Activated effector memory CD4-positive, alpha-beta T cell treated with anti-CD3 and anti-CD28 coated beads, Interleukin-2, amount 50 U/mL, for 16 hours (primary cell): ENCODE measurements at regions not wholly inside any gene's neighbourhood (a gene's known extent, or its start where the extent isn't known, plus 50 kb on each side); places are given as distances from the start of the nearest gene placed in this dataset.
"Not testable (repeated sequence)": the region's sequence is repeated elsewhere in the genome, so short reads cannot be mapped to it uniquely, and the experiment has no call there.

ENCODE experiments used
- DNase-seq: peaks from one replicate; pipeline ENCODE4 v3.0.0-alpha.2; 2020

DNA sequence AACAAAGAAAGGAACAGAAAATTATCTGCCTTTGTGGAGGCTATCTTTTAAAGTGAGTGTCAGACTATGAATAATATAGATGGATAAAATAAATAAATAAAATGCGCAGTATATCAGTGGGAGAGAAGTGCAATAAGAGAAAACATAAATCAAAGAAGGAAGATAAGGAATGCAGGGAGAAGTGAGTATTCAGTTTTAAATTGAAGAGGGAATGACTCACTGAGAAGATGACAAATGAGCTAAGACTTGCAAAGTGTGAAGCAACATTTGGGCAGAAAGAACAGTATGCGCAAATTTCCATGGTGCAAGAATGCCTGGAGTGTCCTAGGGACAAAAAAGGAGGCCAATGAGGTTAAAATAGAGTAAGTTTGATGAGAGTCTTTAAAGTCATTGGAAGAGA is 1300.1 kb upstream of the ALCAM start:
- DNase-seq: no peak

DNA sequence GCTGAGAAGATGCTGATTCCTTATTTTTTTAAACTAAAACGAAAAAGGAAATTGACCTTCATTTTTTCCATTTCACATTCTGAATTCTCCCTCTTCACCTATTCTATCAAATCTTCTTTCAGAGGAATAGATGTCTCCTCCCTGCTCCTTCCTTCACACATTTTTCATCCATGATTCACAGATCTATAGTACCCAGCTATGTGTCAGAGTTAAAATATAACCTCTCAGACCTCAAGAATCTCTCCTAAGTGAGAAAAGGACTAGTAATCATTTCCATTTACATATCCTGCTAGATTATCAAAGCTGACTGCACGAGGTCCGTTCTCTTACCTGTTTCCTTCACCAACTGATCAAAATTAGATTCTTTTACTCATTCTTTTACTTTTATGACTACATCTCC is 1297.6 kb upstream of the ALCAM start:
- no peak for DNase-seq

DNA sequence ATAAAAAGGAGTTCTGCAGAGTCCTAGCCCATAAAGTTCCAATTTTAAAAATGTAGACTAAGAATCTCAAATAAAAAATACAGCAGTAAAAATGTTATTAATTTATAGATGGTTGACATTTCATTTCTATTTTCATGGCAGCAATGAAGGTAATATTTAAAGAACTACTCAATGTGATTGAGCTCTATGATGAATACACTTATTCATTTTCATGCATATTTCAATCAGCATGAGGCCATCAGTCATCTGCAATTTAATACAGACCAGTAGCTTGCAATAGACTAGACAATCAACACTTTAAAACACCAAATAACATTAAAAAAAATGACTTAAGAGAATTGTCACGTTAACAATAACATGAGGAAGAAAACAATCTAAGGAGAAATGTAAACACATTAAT is 1295.8 kb upstream of the ALCAM start:
- no peak for DNase-seq

DNA sequence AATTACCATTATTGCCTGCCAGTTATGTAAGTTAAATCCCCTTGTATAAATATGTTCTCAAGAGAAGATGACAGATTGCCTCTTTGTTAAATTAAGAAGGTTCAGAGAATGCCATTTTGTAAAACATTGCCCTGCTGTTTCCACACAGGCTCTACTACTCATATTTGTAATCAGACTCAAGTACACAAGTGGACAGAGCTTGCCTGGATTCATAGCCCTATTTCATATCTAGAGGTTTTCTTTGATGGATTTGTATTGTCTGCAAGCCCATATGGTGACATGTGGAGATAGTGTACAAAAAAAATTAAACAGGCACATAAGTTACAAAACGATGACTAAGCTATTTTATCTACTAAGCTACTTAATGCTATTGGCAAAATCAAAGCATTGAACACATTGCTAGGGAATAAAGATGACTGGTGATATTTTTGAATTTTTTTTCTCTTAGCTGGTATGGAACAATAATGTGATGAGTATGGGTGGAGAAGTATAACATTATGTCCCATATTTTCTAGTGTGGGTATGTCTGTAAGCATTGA is 1286.6 kb upstream of the ALCAM start:
- no peak for DNase-seq

DNA sequence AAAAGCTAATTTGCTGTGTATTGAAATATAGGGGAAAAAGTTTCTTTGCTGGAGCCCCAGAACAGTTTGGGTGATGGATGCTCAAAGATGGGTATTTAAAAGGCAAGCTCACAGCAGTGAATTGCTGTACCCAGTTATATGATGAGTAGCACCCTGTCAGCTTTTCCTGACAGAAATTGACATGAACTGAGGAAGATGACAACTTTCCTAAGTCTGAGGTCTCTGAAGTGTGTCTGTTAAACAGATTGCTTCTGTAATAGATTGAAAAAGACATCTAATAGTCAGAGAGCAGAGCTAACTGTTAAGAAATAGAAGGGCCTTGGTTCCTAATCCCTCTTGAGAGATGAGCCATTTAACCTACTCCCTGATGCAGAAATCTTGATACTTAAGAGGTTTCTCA is 1278.0 kb upstream of the ALCAM start:
- DNase-seq: no peak

DNA sequence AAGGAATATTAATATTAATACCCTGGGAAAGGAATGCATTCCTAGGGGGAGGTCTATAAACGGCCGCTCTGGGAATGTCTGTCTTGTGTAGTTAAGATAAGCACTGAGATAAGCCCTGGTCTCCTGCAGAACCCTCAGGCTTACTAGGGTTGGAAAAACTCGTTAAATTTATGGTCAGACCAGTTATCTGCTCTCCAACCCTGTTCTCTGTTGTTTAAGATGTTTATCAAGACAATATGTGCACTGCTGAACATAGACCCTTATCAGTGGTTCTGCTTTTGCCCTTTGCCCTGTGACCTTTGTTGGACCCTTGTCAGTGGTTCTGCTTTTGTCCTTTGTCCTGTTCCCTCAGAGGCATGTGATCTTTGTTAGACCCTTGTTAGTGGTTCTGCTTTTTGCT is 1276.7 kb upstream of the ALCAM start:
- DNase-seq: not testable (repeated sequence)

DNA sequence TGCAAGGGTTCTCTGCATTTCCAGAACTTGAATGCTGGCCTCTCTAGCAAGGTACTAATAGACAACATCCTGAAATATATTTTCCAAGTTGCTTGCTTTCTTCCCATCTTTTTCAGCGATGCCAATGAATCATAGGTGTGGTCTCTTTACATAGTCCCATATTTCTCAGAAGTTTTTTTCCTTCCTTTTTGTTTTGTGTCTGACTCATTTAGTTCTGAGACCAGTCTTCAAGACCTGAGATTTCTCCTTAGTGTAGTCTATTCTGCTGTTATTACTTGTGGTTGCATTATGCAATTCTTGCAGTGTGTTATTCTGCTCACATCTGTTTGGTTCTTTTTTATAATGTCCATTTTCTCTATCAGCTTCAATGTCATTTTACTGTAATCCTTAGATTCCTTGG is 1265.0 kb upstream of the ALCAM start:
- DNase-seq: no peak

DNA sequence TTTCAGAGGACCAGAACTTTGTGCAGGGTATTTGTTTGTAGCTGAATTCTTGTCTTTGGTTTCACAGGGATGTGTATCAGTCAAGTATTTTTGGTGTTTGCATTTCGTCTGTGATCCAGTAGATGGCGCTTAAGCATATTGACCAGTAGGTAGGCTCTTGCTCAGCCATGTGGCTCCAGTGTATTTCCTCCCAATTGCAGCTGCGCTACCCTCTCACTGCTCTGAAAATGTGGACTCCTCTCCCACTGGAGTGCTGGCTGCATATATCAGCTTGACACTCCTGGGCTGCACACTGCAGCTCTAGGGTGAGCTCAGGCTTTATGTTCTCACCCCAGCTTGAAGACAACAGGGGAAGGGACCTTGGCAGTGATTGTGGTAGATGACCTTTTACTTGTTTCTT is 1264.3 kb upstream of the ALCAM start:
- no peak for DNase-seq

DNA sequence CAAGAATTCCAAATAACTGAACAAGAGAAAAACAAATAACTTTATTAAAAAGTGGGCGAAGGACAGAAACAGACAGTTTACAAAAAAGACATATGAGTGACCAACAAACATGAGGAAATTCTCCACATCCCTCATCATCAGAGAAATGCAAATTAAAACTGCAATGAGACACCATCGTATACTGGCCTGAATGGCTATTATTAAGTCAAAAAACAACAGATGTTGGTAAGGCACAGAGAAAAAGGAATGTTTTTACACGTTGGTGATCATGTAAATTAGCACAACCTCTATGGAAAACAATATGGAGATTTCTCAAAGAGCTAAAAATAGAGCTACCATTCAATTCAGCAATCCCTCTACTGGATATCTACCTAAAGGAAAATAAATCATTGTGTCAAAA is 1260.4 kb upstream of the ALCAM start:
- no peak for DNase-seq

DNA sequence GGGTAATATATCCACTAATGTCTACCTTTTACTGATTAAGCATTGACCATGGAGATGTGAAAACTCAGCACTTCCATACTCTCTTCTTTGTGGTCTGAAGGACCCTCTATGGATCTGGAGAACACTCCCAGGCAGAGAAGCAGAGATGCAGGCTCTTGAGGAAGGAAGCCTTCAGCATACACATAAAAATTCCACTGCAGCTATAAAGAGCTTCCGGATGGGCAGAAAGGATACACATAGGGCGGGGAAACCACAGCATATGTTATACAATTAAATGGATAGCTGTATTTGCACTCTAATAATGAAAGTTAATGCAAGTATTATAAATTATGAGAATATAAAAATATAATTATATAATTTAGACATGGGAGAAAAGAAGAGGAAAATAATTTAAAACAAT is 1258.2 kb upstream of the ALCAM start:
- no peak for DNase-seq

DNA sequence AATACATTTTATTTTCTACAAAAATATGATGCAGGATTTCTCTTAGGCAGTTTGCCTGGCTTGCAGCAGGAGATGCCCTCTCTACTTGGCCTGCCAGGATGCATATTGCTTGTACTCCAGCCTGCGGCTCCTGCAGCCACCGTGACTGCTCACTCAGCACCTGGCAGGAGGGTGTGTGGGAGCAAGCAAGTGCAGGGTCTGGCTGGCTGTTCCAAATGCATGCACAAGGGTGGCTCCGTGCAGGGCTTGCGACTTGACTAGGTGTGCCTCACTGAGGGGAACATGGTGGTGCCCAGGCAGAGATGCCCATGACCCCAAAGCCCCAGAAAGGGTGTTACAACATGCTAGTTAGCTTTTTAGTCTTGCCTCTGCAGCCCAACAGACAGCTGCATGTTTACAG is 1240.2 kb upstream of the ALCAM start:
- DNase-seq: no peak

DNA sequence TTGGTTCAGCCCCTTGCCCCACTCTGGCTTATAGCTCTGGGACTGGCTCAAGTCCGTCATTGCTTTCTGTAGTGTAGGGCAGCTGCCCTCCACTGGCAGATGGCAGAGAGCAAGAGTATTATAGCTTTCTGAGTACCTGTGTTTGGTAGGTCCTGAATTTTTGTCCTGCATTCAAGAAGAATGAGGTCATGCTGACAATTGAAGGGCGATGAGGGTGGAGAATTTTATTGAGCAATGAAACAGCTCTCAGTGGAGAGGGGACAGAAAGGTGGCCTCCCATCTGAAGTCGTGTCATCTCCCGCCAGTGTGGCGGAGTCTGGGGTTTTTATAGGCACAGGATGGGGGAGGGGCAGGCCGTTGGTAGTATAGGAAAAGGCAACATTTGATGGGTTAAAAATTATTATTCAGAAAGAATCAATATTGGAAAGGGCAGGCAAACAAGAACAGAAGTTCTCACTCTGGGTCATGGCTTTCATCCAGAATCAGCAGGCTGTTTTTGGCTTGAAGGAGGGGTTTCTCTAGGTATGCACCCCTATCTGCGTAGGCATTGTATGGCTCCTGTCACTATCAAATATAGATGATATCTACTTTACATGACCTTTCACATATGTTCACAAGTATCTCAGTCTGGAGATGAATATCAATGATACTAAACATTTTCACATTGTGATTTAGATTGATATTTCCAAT is 1239.7 kb upstream of the ALCAM start:
- DNase-seq: no peak

DNA sequence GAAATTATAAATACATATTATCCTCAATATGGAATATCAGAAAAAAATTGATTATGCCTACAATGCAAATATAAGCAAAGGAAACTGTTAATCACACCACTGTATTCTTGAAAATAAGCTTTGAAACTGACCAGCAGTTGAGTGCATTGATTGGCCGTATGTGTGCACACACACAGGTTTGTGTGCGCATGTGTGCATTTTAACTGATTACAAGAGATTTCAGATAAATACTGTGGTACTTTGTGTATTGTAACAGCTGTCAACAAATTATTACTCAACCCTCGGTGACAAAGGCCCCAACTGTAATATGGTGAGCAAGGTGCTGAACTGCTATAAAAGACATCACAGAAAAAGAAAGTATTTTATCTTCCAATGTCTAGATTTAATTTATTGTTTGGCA is 1238.9 kb upstream of the ALCAM start:
- no peak for DNase-seq

DNA sequence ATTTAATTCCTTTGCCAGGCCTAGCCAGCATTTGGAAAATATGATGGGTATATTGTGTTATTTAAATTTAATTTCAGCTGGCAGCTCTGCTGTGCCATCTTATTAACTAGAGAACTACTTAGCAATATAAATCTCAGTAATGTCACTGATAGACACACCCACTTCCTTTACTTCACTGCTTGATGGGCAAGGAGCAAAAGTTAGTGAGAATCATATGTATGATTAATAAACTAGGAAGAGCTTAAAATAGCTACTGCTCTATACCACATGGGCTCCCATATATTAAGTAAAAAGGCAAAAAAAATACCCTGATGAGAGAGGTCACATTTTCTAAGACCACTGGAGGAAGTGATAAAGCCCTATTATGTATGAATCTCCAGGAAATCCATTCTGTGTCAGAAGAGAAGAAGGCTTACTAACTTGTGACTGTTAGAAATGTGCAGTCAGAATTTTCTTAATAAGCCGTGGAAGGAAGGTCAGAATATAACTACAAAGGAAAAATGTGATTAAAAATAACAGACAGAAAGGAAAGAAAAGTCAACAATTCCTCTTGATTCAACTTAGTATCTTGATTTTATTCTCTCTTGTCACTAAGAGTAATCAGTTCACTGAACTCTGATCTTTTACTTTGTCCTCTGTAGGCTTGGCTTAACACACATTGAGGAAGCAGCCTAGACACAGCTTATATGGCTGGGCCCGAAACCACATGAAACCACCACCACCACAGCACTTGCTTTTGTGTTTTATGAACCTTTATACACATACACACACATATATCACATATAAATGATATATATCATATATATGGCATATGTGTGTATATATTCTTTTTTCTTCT is 1233.9 kb upstream of the ALCAM start:
- DNase-seq: no peak

DNA sequence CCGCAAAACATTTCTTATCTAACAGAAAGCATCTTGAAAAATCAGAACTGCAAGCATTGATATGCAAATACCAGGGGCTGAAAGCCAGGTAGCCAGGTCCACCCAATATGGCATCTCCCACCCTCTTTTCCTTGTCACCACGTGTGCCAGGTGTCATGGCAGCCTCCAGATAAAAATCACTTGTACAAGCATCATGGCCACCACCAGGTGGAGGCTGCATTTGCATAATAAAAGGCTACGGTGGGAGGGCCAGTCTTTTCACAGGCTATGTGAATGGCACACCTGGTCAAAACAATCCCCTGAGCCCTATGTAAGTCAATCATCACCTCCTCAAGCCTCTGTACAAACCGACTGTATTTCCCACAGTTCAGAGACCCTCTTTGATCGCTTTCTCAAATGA is 1233.1 kb upstream of the ALCAM start:
- no peak for DNase-seq

DNA sequence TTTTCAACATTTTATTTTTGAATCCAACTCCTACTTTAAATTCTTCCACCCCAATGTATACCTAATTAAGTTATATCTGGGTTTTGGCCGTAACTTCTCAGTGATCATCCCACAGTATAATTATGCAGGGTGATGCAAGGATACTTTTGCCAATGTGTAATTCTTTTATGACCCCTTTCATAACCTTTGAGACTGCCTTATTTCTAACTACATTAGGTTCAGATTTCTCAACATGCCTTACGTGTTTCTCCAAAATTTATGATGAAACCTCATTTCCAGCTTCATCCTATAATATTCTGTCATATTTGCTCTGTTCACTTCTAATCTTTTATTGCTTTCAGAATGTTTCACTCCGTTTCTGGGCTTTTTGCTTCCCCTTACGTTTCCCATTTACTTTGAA is 1229.6 kb upstream of the ALCAM start:
- no peak for DNase-seq

DNA sequence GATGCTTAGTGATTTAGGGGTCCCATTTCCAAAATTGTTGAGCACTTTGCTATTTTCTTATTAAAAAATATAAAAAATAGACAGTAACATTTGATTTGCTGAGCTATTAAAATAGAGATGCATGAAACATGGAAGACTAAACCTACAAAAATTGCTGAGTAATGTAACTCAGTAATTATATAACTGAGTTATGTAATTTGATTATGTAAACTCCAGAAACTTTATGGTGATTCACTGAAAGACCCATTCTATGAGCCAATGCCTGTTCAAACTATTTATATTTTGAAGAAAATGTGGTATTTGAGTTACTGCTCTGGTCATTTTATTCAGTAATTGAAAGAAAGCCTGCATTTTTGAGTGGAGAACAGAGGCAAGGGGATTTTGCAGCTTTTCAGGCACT is 1221.5 kb upstream of the ALCAM start:
- DNase-seq: no peak

DNA sequence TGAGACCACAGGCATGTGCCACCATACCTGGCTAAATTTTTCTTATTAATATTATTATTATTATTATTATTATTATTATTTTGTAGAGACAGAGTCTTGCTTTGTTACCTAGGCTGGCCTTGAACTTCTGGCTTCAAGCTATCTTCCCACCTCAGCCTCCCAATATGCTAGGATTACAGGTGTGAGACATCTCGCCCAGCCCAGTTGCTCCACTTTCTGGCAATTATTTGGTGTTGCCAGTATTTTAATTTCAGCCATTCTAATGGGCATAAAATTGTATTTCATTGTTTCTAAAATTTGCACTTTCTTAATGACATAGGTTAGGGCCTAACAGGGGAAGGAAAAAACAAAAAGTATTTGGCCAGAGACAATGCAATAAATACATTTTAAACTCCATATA is 1217.6 kb upstream of the ALCAM start:
- no peak for DNase-seq

DNA sequence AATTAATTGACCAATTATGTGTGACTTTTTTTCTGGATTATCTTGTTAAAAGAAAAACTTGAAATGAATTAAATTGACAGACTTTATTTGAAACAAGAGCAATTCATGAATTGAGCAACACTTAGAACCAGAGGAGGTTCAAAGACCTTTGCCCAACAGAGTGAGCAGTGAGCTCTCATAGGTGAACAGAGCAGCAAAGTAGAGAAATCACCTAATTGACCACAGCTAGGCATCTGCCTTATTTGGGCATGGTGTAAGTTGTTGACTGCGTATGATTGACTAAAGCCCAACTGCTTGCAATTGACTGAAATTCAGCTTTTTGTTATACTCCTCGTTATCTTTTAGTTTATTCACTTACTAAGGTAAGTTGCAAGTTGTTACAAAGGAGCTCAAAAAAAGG is 1216.0 kb upstream of the ALCAM start:
- no peak for DNase-seq

DNA sequence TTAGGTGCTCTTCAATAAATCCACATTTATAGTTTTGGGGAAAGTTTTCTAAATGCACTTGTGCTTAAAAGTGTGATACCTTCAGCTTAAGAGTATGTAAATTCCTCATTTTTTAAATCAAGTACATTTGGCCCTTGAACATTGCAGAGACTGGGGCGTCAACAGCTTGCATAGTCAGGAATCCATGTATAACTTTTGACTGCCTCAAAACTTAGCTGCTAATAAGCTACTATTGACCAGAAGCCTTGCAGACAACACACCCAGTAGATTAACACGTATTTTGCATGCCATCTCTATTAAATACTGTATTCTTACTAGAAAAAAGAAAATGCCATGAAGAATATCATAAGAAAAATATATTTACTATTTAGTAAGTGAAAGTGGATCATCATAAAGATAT is 1211.8 kb upstream of the ALCAM start:
- DNase-seq: no peak

DNA sequence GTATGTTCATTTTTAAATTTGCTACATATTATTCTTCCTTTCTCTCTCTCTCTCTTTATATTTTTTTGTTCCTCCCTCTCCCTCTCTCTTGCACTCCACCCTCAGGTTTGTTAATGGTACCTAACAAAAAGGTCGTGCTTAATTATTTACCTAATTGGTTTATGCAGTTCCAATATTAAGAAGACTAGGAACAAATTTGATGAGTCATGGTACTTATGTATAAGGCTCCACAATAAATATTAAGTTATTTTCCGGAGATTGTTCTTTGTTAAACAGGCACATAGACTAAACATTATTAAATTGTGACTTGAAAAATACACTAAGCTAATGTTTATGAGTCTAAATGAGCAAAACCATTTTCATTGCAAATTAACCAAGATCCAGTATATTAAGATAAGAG is 1200.8 kb upstream of the ALCAM start:
- no peak for DNase-seq

DNA sequence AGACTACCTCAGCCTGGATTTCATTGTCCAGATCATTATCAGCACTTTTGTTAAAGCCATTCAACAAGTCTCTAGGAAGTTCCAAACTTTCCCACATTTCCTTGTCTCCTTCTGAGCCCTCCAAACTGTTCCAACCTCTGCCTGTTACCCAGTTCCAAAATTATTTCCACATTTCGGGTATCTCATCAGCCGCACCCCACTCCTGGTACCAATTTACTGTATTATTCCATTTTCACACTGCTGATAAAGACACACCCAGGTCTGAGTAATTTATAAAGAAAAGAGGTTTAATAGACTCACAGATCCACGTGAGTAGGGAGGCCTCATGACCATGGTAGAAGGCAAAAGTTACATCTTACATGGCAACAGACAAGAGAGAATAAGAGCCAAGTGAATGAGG is 1198.3 kb upstream of the ALCAM start:
- DNase-seq: no peak

DNA sequence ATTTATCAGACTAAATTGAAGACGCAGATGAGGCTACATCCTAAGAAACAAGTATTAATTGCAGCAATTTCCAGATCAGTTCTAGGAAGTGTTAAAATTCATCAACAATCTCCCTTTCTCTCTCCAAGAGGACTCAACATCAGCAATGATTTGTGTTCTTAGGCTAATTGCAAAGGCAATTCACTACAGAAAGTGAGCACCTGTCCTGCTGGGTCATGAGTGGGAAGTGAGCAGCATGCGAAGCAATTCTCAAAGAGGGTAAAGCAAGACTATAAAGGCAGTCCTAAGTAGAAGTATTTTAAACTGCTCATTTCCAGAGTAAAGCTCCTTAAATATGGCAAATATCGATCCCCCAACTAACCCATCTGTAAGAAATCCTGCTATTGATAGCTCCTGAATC is 1191.0 kb upstream of the ALCAM start:
- DNase-seq: no peak

DNA sequence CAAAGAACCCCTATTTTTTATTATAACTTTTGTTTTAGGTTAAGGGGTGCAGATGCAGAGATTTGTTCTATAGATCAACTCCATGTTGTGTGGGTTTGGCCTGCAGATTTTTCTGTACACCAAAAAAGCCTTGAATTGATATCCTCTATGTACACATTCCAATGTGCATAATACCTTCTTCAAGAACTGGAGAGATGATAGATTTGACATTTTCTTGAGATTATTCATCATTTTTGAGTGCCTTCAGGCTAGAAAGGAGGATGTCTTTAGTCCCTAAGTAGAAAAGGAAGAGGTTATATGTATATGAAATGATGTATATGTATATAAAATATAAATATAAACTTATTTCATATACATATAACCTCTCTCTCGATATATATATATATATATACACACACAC is 1190.0 kb upstream of the ALCAM start:
- no peak for DNase-seq

DNA sequence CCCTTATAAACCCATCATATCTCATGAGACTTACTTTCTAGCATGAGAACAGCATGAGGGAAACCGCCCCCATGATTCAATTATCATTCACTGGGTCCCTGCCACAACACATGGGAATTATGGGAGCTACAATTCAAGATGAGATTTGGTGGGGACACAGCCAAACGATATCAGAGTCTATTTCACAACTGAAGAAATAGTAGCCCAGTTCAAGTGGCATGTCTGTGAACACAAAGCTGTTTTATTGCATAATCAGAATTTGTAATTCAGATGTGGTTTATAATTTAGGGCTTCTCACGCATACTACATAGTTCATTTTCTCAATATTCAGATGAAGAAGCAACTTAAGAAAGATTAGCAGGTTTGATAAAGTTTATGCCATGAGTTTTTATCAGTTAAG is 1188.0 kb upstream of the ALCAM start:
- no peak for DNase-seq
